Left renal pelvis (tissue), 4 donors: ENCODE measurements at regions not wholly inside any gene's neighbourhood (a gene's known extent, or its start where the extent isn't known, plus 50 kb on each side); places are given as distances from the start of the nearest gene placed in this dataset.
A peak's percentile ranks its signal among the peaks of the same experiment; 100 is the strongest.
"Not testable (repeated sequence)": the region's sequence is repeated elsewhere in the genome, so short reads cannot be mapped to it uniquely, and the experiment has no call there.

Experiments
- DNase-seq, 4 donors: peaks; one replicate each; pipeline ENCODE4 v3.0.0-alpha.2; 2013; ENCODE audit warnings: low read depth in 4 of 4, low spot score in 3 of 4

DNA sequence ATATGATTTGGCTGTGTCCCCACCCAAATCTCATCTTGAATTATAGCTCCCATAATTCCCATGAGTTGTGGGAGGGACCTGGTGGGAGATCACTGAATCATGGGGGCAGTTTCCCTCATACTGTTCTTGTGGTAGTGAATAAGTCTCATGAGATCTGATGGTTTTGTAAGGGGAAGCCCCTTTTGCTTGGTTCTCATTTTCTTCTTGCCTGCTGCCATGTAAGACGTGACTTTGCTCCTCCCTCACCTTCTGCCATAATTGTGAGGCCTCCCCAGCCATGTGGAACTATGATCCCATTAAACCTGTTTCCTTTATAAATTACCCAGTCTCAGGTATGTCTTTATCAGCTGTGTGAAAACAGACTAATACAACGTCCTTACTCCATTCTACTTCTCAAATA lies 108.5 kb upstream of the SCAF8 start:
- DNase-seq: not testable (repeated sequence)

DNA sequence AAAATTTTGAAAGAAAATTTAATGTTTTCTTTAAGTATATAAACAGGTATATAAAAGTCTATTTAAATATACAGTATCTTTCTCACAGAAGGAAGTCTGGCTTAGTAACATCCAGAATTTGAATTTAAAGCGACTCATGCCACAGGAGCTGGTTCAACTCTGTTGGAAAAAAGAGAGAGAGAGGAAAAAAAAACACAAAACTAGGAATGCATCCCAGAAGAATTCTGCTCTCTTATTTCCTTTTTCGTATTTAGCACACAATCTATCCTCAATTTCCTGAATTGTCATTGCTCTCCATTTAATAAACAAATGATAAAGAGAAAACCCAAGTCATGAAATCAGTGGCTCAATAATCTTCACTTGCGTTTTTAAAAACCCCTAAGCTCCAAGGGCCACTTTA lies 107.5 kb upstream of the SCAF8 start:
- DNase-seq: no peak

DNA sequence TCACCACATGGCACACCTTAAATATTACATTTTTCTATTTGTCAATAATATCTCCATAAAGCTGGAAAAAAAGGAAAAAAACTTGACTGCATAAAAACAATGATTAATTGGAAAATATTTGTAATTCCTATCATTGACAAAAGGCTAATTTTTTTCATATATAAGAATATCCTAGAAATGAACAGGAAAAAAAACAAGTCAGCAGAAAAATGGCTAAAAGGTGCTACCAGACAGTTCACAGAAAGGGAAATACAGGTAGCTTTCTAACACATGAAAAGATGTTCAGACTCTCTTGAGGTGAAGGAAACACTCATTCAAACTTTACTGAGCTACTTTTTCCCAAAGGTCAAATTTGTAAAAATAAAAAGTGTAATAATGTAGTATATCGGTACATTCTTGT lies 104.1 kb upstream of the SCAF8 start:
- DNase-seq: no peak

DNA sequence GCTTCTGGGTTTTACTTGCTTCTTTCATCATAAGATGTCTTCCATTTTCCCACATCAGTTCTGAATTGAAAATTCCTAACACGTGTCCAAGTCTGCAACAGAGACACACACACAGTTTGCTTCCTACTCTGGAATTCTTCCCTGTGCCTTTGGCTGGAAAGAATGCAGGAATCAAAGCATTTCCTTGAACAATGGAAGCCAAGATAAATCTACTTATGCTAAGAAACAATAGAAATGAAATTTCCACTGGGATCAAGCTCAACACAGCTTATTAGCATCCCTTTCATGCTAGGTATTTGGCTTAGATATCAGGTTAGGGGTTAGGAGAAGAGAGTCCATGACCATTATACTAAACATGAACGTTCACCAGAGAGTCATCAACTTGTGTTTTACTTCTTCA lies 101.1 kb upstream of the SCAF8 start:
- DNase-seq: no peak

DNA sequence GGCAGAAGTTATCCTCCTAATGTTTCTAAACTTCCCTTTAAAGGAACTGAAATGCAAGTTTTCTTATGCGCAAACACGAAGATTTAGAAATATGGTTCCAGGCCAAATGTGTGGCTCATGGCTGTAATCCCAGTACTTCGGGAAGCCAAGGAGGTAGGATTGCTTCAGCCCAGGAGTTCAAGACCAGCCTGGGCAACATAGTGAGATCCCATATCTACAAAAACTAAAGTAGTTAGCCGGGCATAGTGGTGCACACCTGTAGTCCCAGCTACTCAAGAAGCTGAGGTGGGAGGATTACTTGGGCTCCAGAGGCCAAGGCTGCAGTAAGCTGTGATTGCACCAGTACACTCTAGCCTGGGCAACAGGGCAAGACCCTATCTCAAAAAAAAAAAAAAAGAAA lies 95.8 kb upstream of the SCAF8 start:
- DNase-seq: no peak

DNA sequence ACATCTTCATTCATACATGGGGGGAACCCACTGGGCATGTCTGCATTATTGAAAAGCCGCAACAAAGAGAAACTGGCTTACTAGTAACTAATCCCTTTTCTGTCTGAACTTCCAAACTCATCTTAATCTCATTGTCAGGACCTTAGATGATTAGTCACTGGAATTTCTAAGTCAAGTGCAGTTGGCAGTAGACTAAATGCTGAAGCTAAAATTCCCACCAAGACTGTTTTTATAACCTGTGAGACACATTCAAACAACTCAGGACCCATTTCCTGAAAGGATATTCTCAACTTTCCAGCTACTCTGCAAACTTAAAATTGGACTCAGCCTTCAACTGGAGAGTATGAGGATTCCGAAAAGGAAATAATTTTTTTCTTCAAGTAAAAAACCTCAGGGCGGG lies 94.8 kb upstream of the SCAF8 start:
- no peak for DNase-seq

DNA sequence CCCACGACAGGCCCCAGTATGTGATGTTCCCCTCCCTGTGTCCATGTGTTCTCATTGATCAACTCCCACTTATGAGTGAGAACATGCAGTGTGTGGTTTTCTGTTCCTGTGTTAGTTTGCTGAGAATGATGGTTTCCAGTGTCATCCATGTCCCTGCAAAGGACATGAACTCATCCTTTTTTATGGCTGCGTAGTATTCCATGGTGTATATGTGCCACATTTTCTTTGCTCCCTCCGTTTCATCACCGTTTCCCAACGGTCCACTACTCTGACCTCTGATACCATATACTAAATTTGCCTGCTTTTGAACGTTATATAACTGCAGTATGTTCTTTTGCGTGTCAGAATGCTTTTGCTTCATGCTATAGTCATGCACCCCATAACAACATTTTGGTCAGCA lies 94.0 kb upstream of the SCAF8 start:
- not testable (repeated sequence) for DNase-seq

DNA sequence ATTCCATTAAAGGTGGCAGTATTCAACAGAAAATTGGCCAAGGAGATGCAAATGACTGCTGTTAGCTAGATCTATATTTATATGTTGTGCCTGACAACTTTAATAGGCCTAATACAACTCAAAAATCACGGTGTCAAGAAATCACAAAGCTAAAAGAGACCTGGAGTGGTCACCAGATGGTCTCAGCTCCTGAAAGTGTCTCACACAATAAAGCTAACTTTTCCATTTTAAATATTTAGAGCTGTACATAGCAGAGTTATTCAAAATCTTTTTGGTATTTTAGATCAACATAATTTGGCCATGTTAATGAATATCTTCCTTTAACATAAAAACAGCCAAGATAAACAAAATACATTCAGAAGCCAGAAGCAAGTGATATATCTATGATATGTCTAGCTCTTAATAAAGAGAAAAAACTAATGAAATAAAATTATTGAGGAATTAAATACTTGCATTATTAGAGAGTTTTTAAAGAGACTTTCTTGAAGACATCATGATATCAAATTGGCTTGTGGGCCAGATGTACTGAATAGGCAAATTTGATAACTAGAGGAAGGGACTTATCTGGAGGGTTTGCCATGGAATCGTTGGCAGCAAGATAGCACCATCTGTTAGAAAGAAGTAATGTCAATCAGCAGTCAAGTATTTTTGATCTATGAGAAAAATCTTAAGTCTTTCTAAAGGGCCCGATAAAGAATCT lies 84.9 kb upstream of the SCAF8 start:
- DNase-seq: no peak

DNA sequence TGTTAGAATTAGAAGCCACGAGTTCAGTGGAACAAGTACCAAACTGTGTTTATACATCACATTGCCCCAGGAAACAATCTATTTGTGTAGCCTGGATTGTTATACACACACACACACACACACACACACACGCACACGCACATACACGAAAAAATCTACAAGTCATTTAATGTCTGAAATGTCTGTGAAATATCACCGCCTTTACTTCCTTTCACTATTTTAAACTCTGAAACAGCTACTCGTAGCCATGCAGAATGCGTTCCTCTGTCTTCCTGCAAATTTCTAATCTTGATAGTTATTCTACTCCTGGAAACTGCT lies 84.4 kb upstream of the SCAF8 start:
- no peak for DNase-seq

DNA sequence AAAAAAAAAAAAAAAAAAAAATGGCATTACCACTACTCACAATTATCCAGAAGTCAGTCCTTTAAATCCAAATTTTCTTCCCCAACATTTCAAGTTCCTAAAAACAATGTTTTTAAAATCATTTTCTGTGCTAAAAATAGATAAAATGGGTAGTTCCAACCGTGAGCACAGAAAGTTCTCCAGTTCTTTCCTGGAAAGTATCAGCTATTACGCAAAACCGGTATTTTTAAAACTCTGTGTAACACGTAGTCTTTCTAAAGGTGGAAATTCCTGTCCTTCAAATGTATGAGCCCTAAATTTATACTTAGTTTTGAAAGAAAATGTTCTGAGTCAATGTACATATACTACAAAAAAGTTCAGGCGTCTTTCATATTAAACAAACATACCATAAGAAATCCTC lies 83.5 kb upstream of the SCAF8 start:
- DNase-seq: no peak

DNA sequence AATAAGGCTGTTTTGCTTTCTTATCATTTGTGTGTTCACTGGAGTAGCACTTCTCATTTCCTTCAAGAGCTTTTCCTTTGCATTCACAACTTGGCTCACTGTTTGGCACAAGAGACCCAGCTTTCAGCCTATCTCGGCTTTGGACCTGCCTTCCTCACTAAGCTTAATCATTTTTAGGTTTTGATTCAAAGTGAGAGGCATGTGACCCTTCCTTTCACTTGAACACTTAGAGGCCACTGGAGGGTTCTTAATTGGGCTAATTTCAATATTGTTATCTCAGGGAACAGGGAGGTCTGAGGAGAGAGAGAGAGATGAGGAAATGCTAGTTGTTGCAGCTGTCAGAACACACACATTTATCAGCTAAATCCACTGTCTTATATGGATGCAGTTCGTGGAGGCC lies 82.9 kb upstream of the SCAF8 start:
- no peak for DNase-seq

DNA sequence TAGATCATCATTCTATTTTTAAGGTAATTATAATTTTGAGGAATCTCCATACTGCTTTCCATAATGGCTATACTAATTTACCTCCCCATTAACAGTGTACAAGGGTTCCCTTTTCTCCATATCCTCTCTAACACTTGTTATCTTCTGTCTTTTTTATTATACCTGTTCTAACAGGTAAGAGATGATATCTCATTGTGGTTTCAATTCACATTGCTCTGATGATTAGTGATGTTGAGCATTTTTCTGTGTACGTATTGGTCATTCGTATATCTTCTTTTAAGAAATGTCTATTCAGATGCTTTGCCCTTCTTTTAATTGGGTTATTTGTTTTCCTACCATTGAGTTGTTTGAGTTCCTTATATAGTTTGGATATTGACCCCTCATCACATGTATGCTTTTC lies 81.6 kb upstream of the SCAF8 start:
- no peak for DNase-seq

DNA sequence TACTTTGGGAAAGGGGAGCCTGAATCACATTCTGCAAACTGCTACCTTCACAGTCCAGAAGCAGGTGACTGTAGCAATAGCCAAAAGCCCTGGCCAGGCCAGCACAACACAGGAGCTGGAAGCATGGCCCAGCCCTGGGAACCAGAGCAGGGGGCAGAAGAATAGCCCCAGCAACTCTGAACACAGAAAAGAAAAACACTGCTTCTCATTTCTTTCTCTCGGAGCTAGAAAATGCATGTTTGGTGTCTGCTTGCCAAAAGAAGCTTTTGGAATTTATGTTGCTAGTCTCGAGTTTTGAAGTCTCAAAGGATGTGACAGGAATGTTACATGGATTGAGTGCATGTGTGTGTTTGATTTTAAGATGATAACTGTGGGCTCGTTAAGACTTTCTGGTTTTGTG lies 79.8 kb upstream of the SCAF8 start:
- no peak for DNase-seq

DNA sequence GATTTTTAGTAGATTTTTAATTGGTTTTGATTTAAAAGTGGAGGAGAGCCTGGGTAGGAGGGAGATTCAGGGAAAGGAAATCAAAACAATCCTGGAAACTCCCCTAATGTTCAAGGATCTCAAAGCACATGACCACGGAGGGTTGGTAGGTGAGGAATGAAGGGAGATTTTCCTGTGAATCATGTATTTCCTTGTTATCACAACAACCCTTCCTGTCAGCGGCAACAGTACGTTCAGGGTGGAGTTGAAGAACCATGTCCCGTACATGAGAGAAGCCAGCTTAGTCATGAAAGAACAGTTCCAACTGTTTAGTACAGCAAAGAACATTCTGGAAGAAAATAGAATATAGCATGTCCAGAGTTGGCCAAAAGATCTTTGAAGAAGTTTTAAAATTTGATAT lies 79.4 kb upstream of the SCAF8 start:
- peak in 1 of 4 donors; percentile 18 for DNase-seq

DNA sequence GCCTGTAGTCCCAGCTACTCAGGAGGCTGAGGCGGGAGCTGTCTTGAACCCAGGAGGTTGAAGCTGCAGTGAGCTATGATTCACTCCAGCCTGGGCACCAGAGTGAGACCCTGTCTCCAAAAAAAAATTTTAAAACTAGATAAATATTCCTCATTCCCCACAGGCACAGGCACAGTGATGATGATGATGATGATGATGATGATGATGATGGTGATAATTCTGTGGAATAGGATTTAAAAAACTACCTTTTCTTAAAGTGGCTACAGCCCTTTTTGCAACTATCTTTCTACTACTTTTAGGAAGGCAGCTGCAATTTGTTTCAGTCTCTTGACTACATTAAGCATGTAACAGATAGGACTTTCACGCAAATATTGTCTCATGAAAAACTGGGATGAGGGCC lies 76.6 kb upstream of the SCAF8 start:
- no peak for DNase-seq

DNA sequence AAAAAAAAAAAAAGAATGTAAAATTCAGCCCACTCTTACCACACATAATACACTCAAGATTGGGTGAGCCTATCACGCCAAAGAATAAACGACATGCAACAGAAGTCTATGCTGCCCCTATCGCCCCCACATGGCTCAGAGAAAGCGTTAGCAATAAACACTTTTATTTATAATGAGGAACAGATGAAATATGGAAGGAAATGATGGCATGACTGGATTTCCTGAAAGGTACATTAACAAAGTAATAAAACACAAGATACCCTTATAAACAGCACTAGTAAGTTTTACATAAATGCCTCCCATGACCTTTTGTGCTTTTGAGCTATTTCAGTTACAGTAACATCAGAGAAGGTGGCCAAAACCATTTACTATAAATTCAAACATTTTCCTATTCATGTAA lies 71.4 kb upstream of the SCAF8 start:
- DNase-seq: no peak

DNA sequence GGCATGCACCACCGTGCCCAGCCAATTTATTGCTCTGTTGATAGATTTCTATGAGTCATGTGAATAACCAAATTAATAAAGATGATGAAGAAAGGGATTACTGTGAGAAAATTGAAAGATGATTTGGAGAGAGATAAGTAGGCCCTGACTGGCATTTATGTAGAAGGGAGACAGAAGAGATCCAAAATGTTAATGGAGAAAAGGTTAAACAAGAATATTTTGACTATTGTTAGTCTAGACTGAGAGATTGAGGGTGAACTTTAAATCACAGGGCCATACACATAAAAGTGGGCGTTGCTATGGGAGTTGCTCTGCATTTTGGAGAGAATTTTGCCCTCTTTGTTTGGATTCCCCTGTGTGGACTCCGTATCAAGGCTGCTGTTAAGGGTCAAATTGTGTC lies 68.9 kb upstream of the SCAF8 start:
- no peak for DNase-seq

DNA sequence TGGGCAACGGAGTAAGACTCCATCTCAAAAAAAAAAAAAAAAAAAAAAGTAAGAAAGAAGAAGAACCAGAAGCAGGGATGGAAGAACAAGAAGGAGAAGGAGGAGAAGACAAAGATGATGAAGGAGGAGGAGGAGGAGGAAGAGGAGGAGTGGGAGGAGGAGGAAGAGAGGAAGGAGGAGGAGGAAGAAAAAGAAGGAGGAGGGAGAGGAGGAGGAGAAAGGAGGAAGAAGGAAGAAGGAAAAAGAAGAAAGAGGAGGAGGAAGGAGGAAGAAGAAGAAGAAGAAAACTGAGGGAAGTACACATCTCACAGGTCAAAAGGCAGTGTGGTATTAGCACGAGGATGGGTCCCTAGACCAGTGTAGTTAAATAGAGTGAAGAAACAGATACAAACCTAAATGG lies 65.1 kb upstream of the SCAF8 start:
- no peak for DNase-seq

DNA sequence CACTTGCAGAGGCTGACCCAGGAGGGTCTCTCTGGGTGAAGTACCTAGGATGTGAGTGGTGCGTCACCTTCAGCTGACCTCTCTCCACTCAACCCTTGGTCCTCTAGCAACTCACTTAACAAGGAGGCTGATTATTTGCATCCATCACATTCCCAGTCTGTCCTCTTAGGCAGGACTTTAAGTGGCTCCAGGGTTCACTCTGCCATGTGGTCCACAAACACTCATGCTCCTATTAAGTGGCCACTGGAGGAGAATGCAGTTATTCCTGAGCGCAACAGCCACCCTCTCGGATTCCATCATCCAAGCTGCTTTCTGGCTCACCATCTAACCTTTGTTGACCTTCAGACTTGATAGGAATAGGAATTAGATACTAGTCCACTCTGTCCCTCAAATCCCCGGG lies 61.1 kb upstream of the SCAF8 start:
- DNase-seq: no peak

DNA sequence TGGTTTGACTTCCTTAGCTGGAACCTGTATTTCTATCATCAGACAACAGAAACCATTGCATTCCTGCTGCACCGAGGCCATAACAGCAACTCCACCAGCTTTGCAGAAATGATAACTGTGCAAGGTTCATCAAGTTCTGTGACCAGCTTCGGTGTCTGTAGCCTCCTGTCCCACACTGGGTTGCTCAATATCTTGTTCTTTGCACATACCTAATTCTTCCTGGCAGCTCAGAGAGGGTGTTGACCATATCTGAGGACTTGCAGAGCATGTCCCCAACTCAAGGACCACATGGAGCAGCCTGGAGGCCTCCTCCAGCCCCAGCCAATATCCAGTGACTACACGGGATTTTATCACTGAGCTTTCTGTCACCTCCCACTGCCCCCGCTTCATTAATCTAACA lies 59.3 kb upstream of the SCAF8 start:
- DNase-seq: no peak

DNA sequence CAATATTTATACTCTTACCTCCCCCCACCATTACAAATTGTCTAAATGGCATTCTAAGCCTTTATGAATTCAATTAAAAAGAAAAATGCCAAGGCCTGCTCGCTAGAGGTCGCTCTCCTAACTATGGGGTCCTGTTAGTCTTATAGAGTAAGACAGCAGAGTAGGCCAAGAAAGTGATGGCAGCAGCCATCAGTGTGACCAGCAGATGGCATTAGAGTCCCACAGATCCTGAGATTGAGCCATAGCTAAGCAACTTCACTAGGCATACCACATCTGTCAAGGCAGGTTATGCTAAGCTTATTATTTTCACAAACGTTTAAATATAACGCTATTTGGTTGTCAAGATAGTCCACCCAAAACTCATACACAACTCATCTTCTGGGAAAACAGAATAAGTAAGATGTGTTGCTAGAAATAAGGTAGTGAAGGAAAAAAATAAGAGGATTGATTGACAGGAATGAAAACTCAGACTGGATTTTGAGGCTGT lies 57.6 kb upstream of the SCAF8 start:
- peak; percentile 86 to 91 (median 88) for DNase-seq

DNA sequence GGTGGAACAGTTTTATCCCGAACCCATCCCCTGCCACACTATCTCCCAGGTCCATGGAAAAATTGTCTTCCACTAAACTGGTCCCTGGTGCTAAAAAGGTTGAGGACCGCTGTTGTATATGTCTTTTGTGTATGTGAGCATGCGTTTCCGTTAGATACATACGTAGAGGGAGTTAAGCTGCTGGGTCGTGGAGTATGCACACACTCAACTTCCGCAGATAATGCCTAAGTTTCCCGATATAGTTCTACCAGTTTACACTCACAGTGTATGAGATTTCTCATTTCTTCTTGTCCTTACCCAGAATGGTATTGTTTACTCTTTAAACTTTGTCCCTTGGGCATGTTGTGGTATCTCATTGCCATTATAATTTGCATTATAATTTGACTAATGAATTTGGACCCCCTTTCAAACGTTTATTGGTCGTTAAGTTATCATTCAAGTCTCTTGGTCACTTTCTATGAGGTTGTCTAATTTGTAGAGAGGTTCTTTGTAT lies 50.5 kb upstream of the SCAF8 start:
- DNase-seq: no peak
